ENCODE measurements at regions not wholly inside any gene's neighbourhood (a gene's known extent, or its start where the extent isn't known, plus 50 kb on each side); places are given as distances from the start of the nearest gene placed in this dataset.

GRCh38 chr3:124513610-124513997, 216.6 kb upstream of the UMPS start:
- no peak for DNase-seq

- DNase-seq: no peak
These were observed 215.6 kb upstream of the UMPS start for GRCh38 chr3:124514683-124515082.

GRCh38 chr3:124516333-124516732, 213.9 kb upstream of the UMPS start:
- no peak for DNase-seq

- no peak for DNase-seq
These were observed 212.9 kb upstream of the UMPS start for GRCh38 chr3:124517306-124517705.

- no peak for DNase-seq
These were observed 211.9 kb upstream of the UMPS start for GRCh38 chr3:124518350-124518749.

GRCh38 chr3:124519591-124520194, 210.6 kb upstream of the UMPS start:
- no peak for DNase-seq

- DNase-seq: no peak
These were observed 209.3 kb upstream of the UMPS start for GRCh38 chr3:124520970-124521369.

- no peak for DNase-seq
These were observed 208.1 kb upstream of the UMPS start for GRCh38 chr3:124522082-124522625.

GRCh38 chr3:124526601-124527000, 203.7 kb upstream of the UMPS start:
- no peak for DNase-seq

- no peak for DNase-seq
These were observed 200.3 kb upstream of the UMPS start for GRCh38 chr3:124529826-124530571.

- no peak for DNase-seq
These were observed 199.3 kb upstream of the UMPS start for GRCh38 chr3:124530916-124531315.

GRCh38 chr3:124532071-124532470, 198.2 kb upstream of the UMPS start:
- DNase-seq: no peak

GRCh38 chr3:124535306-124535705, 194.9 kb upstream of the UMPS start:
- DNase-seq: no peak

GRCh38 chr3:124540550-124541211, 189.6 kb upstream of the UMPS start:
- no peak for DNase-seq

GRCh38 chr3:124542214-124542869, 187.9 kb upstream of the UMPS start:
- no peak for DNase-seq

GRCh38 chr3:124545891-124546290, 184.4 kb upstream of the UMPS start:
- no peak for DNase-seq

- no peak for DNase-seq
These were observed 178.0 kb upstream of the UMPS start for GRCh38 chr3:124552224-124552623.

- no peak for DNase-seq
These were observed 177.1 kb upstream of the UMPS start for GRCh38 chr3:124553178-124553577.

GRCh38 chr3:124556636-124557035, 173.6 kb upstream of the UMPS start:
- no peak for DNase-seq

GRCh38 chr3:124557433-124558232, 172.6 kb upstream of the UMPS start:
- no peak for DNase-seq

GRCh38 chr3:124558991-124559845, 171.0 kb upstream of the UMPS start:
- DNase-seq: no peak
